WTC11 (cell line): ENCODE measurements at regions not wholly inside any gene's neighbourhood (a gene's known extent, or its start where the extent isn't known, plus 50 kb on each side); places are given as distances from the start of the nearest gene placed in this dataset.

Source experiments
- ATAC-seq: fragments of 200-7000 bp; cut with Tn5 transposase; 2 replicates; pipeline ENCODE4 v1.10.0; 2021; ENCODE audit warnings: mild to moderate bottlenecking, moderate library complexity
- CTCF ChIA-PET: fragments of 300-600 bp; sonication (Branson Sonifier 250); formaldehyde crosslinking; loops from one replicate; lab custom pipeline; 2021; ENCODE audit warnings: antibody characterized with exemption; lab: Charles Lee
- POLR2A ChIA-PET: fragments of 350-600 bp; sonication (Branson Sonifier 250); formaldehyde crosslinking; loops from one replicate; lab custom pipeline; 2021; ENCODE audit warnings: antibody characterized with exemption; lab: Charles Lee
- DNase-seq: peaks from one replicate; pipeline ENCODE4 v3.0.0; 2021; ENCODE audit warnings: low spot score
- H3K27ac Mint-ChIP-seq: 2 replicates; pipeline ENCODE4 v1.8.0; 2021; ENCODE audit warnings: mixed read lengths
- H3K27me3 Mint-ChIP-seq: 2 replicates; pipeline ENCODE4 v1.8.0; 2021; ENCODE audit warnings: low read depth, mild to moderate bottlenecking, moderate library complexity, mixed read lengths
- H3K36me3 Mint-ChIP-seq: 2 replicates; pipeline ENCODE4 v1.8.0; 2021; ENCODE audit warnings: mixed read lengths
- H3K4me1 Mint-ChIP-seq: 2 replicates; pipeline ENCODE4 v1.8.0; 2022; ENCODE audit warnings: mixed read lengths
- H3K4me3 Mint-ChIP-seq: 2 replicates; pipeline ENCODE4 v1.8.0; 2021; ENCODE audit warnings: mild to moderate bottlenecking, moderate library complexity, mixed read lengths
- H3K9me3 Mint-ChIP-seq: 2 replicates; pipeline ENCODE4 v1.8.0; 2021; ENCODE audit warnings: mixed read lengths
- AR ChIP-seq: fragments of 250-450 bp; sonication (Bioruptor Pico); IDR thresholded peaks from 2 replicates; pipeline ENCODE4 v1.9.0; 2021; ENCODE audit warnings: mild to moderate bottlenecking
- ATF2 ChIP-seq: sonication (generic); formaldehyde crosslinking; IDR thresholded peaks from 2 replicates; pipeline ENCODE4 v1.8.1; 2022; ENCODE audit warnings: low read depth, missing genetic modification reagents, borderline replicate concordance
- ATF6 ChIP-seq: sonication (generic); formaldehyde crosslinking; IDR thresholded peaks from 2 replicates; pipeline ENCODE4 v1.8.1; 2023; ENCODE audit warnings: mild to moderate bottlenecking, missing genetic modification reagents
- JUN ChIP-seq: sonication (generic); formaldehyde crosslinking; IDR thresholded peaks from 2 replicates; pipeline ENCODE4 v1.8.0; 2023; ENCODE audit warnings: mild to moderate bottlenecking, missing genetic modification reagents
- KAT7 ChIP-seq: sonication (generic); formaldehyde crosslinking; IDR thresholded peaks from 2 replicates; pipeline ENCODE4 v1.8.1; 2023; ENCODE audit warnings: missing genetic modification reagents, mild to moderate bottlenecking, borderline replicate concordance
- MLX ChIP-seq: sonication (generic); formaldehyde crosslinking; IDR thresholded peaks from 2 replicates; pipeline ENCODE4 v1.8.1; 2023; ENCODE audit warnings: mild to moderate bottlenecking, missing genetic modification reagents, moderate library complexity
- MXD4 ChIP-seq: fragments of 250-450 bp; sonication (Bioruptor Pico); IDR thresholded peaks from 2 replicates; pipeline ENCODE4 v1.8.0; 2021; ENCODE audit warnings: mild to moderate bottlenecking, moderate library complexity, borderline replicate concordance
- PRDM15 ChIP-seq: sonication (generic); formaldehyde crosslinking; IDR thresholded peaks from 2 replicates; pipeline ENCODE4 v1.8.0; 2022; ENCODE audit warnings: missing genetic modification reagents
- RELA ChIP-seq: sonication (generic); formaldehyde crosslinking; IDR thresholded peaks from 2 replicates; pipeline ENCODE4 v1.8.1; 2022; ENCODE audit warnings: missing genetic modification reagents, mild to moderate bottlenecking, borderline replicate concordance
- SOX15 ChIP-seq: fragments of 250-450 bp; sonication (Bioruptor Pico); IDR thresholded peaks from 2 replicates; pipeline ENCODE4 v1.9.0; 2021; ENCODE audit warnings: mild to moderate bottlenecking
- SP1 ChIP-seq: sonication (generic); formaldehyde crosslinking; conservative IDR thresholded peaks from 2 replicates; pipeline ENCODE4 v1.8.1; 2022; ENCODE audit warnings: missing genetic modification reagents
- TEAD4 ChIP-seq: sonication (generic); formaldehyde crosslinking; IDR thresholded peaks from 2 replicates; pipeline ENCODE4 v1.8.0; 2022; ENCODE audit warnings: mild to moderate bottlenecking, missing genetic modification reagents
- USF1 ChIP-seq: sonication (generic); formaldehyde crosslinking; IDR thresholded peaks from 2 replicates; pipeline ENCODE4 v1.8.0; 2022; ENCODE audit warnings: mild to moderate bottlenecking, missing genetic modification reagents
- ZBTB21 ChIP-seq: sonication (generic); formaldehyde crosslinking; IDR thresholded peaks from 2 replicates; pipeline ENCODE4 v1.8.1; 2023; ENCODE audit warnings: mild to moderate bottlenecking, missing genetic modification reagents, borderline replicate concordance
- ZMAT4 ChIP-seq: fragments of 250-450 bp; sonication (Bioruptor Pico); IDR thresholded peaks from 2 replicates; pipeline ENCODE4 v1.9.0; 2021; ENCODE audit warnings: mild to moderate bottlenecking
- ZNF425 ChIP-seq: fragments of 250-450 bp; sonication (Bioruptor Pico); conservative IDR thresholded peaks from 2 replicates; pipeline ENCODE4 v1.9.0; 2021; ENCODE audit warnings: mild to moderate bottlenecking
- ZNF671 ChIP-seq: fragments of 250-450 bp; sonication (Bioruptor Pico); IDR thresholded peaks from 2 replicates; pipeline ENCODE4 v1.8.0; 2021; ENCODE audit warnings: mild to moderate bottlenecking
- ZSCAN18 ChIP-seq: fragments of 250-450 bp; sonication (Bioruptor Pico); IDR thresholded peaks from 2 replicates; pipeline ENCODE4 v2.1.2; 2022; ENCODE audit warnings: mild to moderate bottlenecking, moderate library complexity

- TF ChIP-seq AR (CRISPR knock-in tag), result no peak
- no peak for TF ChIP-seq SOX15
- TF ChIP-seq TEAD4 (CRISPR knock-in tag), result no peak
- TF ChIP-seq RELA (CRISPR knock-in tag), result no peak
- TF ChIP-seq ATF2, result no peak
- TF ChIP-seq PRDM15 (CRISPR knock-in tag), result no peak
- no peak for TF ChIP-seq ZSCAN18 (CRISPR knock-in tag)
These were observed 790.9 kb downstream of the KLHL13 start (continued) for GRCh38 chrX:117325706-117326105.

- no peak overlapping the region for H3K27ac Mint-ChIP-seq
- ATAC-seq (no peak), DNase-seq (no peak)
- no peaks in the 10 kb centered on the region for H3K4me1 Mint-ChIP-seq
- H3K4me3 Mint-ChIP-seq, result no peak overlapping the region
- H3K27me3 Mint-ChIP-seq, result no peaks in the 10 kb centered on the region
- H3K9me3 Mint-ChIP-seq, result no peaks in the 10 kb centered on the region
- POLR2A ChIA-PET, result no interaction called here
- H3K36me3 Mint-ChIP-seq, result no peaks in the 10 kb centered on the region
- CTCF ChIA-PET, result no interaction called here
- no peak for TF ChIP-seq KAT7
- TF ChIP-seq JUN, result no peak
- no peak for TF ChIP-seq ZBTB21 (CRISPR knock-in tag)
- TF ChIP-seq ZSCAN18 (CRISPR knock-in tag), result no peak
- TF ChIP-seq ZNF425 (CRISPR knock-in tag), result no peak
- TF ChIP-seq MXD4 (CRISPR knock-in tag), result no peak
- TF ChIP-seq ATF6 (CRISPR knock-in tag), result no peak
- TF ChIP-seq ZMAT4 (CRISPR knock-in tag), result no peak
- TF ChIP-seq MLX (CRISPR knock-in tag), result no peak
- no peak for TF ChIP-seq USF1 (CRISPR knock-in tag)
- no peak for TF ChIP-seq SP1
- no peak for TF ChIP-seq ZNF671 (CRISPR knock-in tag)
These were observed 811.3 kb downstream of the KLHL13 start for GRCh38 chrX:117305168-117305766.
